ENCODE measurements at regions not wholly inside any gene's neighbourhood (a gene's known extent, or its start where the extent isn't known, plus 50 kb on each side); places are given as distances from the start of the nearest gene placed in this dataset.

GRCh38 chr7:10821156-10821555 is 152.5 kb upstream of the PHF14 start:
- DNase-seq (no peak), ATAC-seq (ENCODE audit: low read depth) (no peak)
- no peaks in the 10 kb centered on the region for H3K9me1 ChIP-seq (ENCODE audit: insufficient read depth, low read length)
- no peak overlapping the region for H4K91ac ChIP-seq (ENCODE audit: insufficient read depth, low read depth, low read length)
- H3K14ac ChIP-seq (replicated peaks; ENCODE audit: low read depth, low read length), result no peak overlapping the region
- no peak overlapping the region for H2BK5ac ChIP-seq (ENCODE audit: low read depth, low read length, poor library complexity, severe bottlenecking)
- no peaks in the 10 kb centered on the region for H4K20me1 ChIP-seq (ENCODE audit: insufficient read depth, low read length)
- no CpG with 5 or more reads among the region's 4 CpGs for WGBS, 2 experiments (ENCODE audit: extremely low coverage in 2 of 2, insufficient read length in 1 of 2)
- no peak overlapping the region for H3K9ac ChIP-seq (ENCODE audit: low read depth, low read length)
- ChIA-PET CTCF (no interaction called here), POLR2A (ENCODE audit: unreplicated experiment) (no interaction called here)
- H2AK9ac ChIP-seq (replicated peaks; ENCODE audit: low read depth, low read length, poor library complexity), result no peak overlapping the region
- H3K4me2 ChIP-seq (ENCODE audit: low read depth, low read length), result no peak overlapping the region
- H3K27ac ChIP-seq (ENCODE audit: insufficient read depth, low read length), result no peak overlapping the region
- no peak overlapping the region for H2BK20ac ChIP-seq (ENCODE audit: low read depth, low read length)
- no peak for TF ChIP-seq MAFK (IDR thresholded peaks at IDR 0.05; ENCODE audit: low read depth, low read length)
- TF ChIP-seq RAD21 (IDR thresholded peaks at IDR 0.05; ENCODE audit: low read length), result no peak
- TF ChIP-seq SMC3 (IDR thresholded peaks at IDR 0.05; ENCODE audit: low read depth, low read length), result no peak
- no peak for TF ChIP-seq POLR2A (IDR thresholded peaks at IDR 0.05; ENCODE audit: low read depth, low read length)
- no peak for TF ChIP-seq CTCF (conservative IDR thresholded peaks at IDR 0.05; ENCODE audit: low read depth, low read length)
- no peaks in the 10 kb centered on the region for H3K4me1 ChIP-seq (ENCODE audit: control insufficient read depth, insufficient read depth, low read length)
- H2BK15ac ChIP-seq (ENCODE audit: low read depth, low read length), result no peak overlapping the region
- dilution Hi-C loops (cut with HindIII; ENCODE audit: low sequenced_read_pairs, unreplicated experiment), result no loop called here
- H3K4me3 ChIP-seq (ENCODE audit: insufficient read depth, low read depth, low read length), result no peak overlapping the region
- no peak overlapping the region for H4K5ac ChIP-seq (ENCODE audit: low read depth, low read length)
- intact Hi-C loops (cut with micrococcal nuclease), result no loop called here
- no peak overlapping the region for H3K56ac ChIP-seq (ENCODE audit: extremely low read depth, insufficient read depth, low read length)
- no TSS peak for BruUV-seq (replicated peaks)
- H2AK5ac ChIP-seq (ENCODE audit: low read depth, low read length), result no peak overlapping the region
- H3K36me3 ChIP-seq (ENCODE audit: control insufficient read depth, insufficient read depth, low read length), result no peaks in the 10 kb centered on the region
- H2AFZ ChIP-seq (replicated peaks; ENCODE audit: low read length, poor library complexity), result no peak overlapping the region
- no peak overlapping the region for H2BK120ac ChIP-seq (ENCODE audit: low read depth, low read length)
- H3K9me3 ChIP-seq (ENCODE audit: control insufficient read depth, insufficient read depth, low read length), result peaks cover 5% of the 10 kb centered on the region; the same call in 1 of the 2 replicates
- H3K4ac ChIP-seq (ENCODE audit: low read depth, low read length), result no peak overlapping the region
- H3K79me1 ChIP-seq (ENCODE audit: low read depth in 1 of 2, low read length in 2 of 2), result no peaks in the 10 kb centered on the region
- H4K8ac ChIP-seq (ENCODE audit: low read depth in 2 of 2, low read length in 2 of 2), result no peak overlapping the region
- H3K27me3 ChIP-seq (ENCODE audit: control insufficient read depth, insufficient read depth, low read length), result no peaks in the 10 kb centered on the region
- in situ Hi-C loops (cut with MboI; ENCODE audit: low sequenced_read_pairs), result no loop called here
- H3K23ac ChIP-seq (ENCODE audit: low read depth, low read length), result no peak overlapping the region
- H3K18ac ChIP-seq (ENCODE audit: low read depth, low read length), result no peak overlapping the region

Data from IMR-90 (cell line).